Caco-2 (cell line): ENCODE measurements at regions not wholly inside any gene's neighbourhood (a gene's known extent, or its start where the extent isn't known, plus 50 kb on each side); places are given as distances from the start of the nearest gene placed in this dataset.
"Not testable (repeated sequence)": the region's sequence is repeated elsewhere in the genome, so short reads cannot be mapped to it uniquely, and the experiment has no call there.

Experiments
- BruUV-seq: library from RNA; stranded (reverse); fragments of 400-500 nt; replicated peaks from 2 replicates; lab custom pipeline; 2021; lab: Mats Ljungman, UMichigan
- CTCF ChIA-PET: fragments of 300-600 bp; sonication (Branson Sonifier 250); formaldehyde crosslinking; loops from one replicate; lab custom pipeline; 2022; ENCODE audit warnings: antibody characterized with exemption; lab: Charles Lee
- POLR2A ChIA-PET: fragments of 300-600 bp; sonication (Branson Sonifier 250); formaldehyde crosslinking; loops from one replicate; lab custom pipeline; 2022; ENCODE audit warnings: antibody characterized with exemption; lab: Charles Lee
- DNase-seq, 2 experiments: peaks; one replicate each; pipeline versions ENCODE4 v3.0.0 to v3.0.0-alpha.2; 2020 to 2022
- H3K27me3 ChIP-seq: replicated peaks from 2 replicates; pipeline ENCODE4 v1.6.0; 2011; ENCODE audit warnings: low read length; ENCODE audit not compliant: control insufficient read depth, insufficient read depth
- H3K36me3 ChIP-seq: 2 replicates; pipeline ENCODE4 v1.5.1; 2011; ENCODE audit warnings: low read length; ENCODE audit not compliant: control insufficient read depth, insufficient read depth
- H3K4me1 ChIP-seq: fragments of 250-450 bp; sonication (Bioruptor Pico); 2 replicates; pipeline ENCODE4 v1.5.1; 2020; ENCODE audit warnings: mild to moderate bottlenecking
- H3K4me3 ChIP-seq: 2 replicates; pipeline ENCODE4 v1.5.1; 2011; ENCODE audit warnings: low read depth, mild to moderate bottlenecking, control low read depth, low read length
- H3K9me3 ChIP-seq: fragments of 250-450 bp; sonication (Bioruptor Pico); 2 replicates; pipeline ENCODE4 v1.5.1; 2020; ENCODE audit warnings: mild to moderate bottlenecking, moderate library complexity
- H3K27ac Mint-ChIP-seq: one replicate; pipeline ENCODE4 v1.8.0; 2022; ENCODE audit warnings: mixed read lengths; ENCODE audit not compliant: unreplicated experiment
- H3K27me3 Mint-ChIP-seq: one replicate; pipeline ENCODE4 v1.8.0; 2022; ENCODE audit warnings: mixed read lengths; ENCODE audit not compliant: insufficient read depth, unreplicated experiment
- H3K36me3 Mint-ChIP-seq: one replicate; pipeline ENCODE4 v1.8.0; 2022; ENCODE audit warnings: mild to moderate bottlenecking, mixed read lengths; ENCODE audit not compliant: insufficient read depth, unreplicated experiment
- H3K4me1 Mint-ChIP-seq: one replicate; pipeline ENCODE4 v1.8.0; 2022; ENCODE audit warnings: low read depth, mixed read lengths; ENCODE audit not compliant: unreplicated experiment
- H3K4me3 Mint-ChIP-seq: one replicate; pipeline ENCODE4 v1.8.0; 2022; ENCODE audit warnings: mild to moderate bottlenecking, moderate library complexity, mixed read lengths; ENCODE audit not compliant: unreplicated experiment
- H3K9me3 Mint-ChIP-seq: one replicate; pipeline ENCODE4 v1.8.0; 2022; ENCODE audit warnings: mixed read lengths; ENCODE audit not compliant: unreplicated experiment
- CTCF ChIP-seq, 2 experiments: fragments of 200-600 bp in 1 of 2; IDR thresholded peaks; 1 replicate in 1 of 2; 2 replicates in 1 of 2; pipeline versions ENCODE4 v1.5.1 to v1.8.0; 2011 to 2022; ENCODE audit warnings: antibody characterized with exemption in 1 of 2, control low read depth in 1 of 2, inconsistent platforms in 1 of 2, low read depth in 1 of 2, low read length in 1 of 2, mild to moderate bottlenecking in 1 of 2, moderate library complexity in 1 of 2; ENCODE audit not compliant: insufficient read depth in 1 of 2, severe bottlenecking in 1 of 2, unreplicated experiment in 1 of 2
- intact Hi-C: fragments of 100-400 bp; cut with micrococcal nuclease; formaldehyde crosslinking; loops from one replicate; pipeline ENCODE4 v1.10.0; 2022; ENCODE audit not compliant: unreplicated experiment

GRCh38 chr4:155444721-155445120, 68.0 kb upstream of the MAP9 start:
- DNase-seq: no peak
- Mint-ChIP-seq H3K4me3 (no peak overlapping the region), H3K9me3 (no peaks in the 10 kb centered on the region), H3K27ac (no peak overlapping the region), H3K4me1 (peaks cover 8% of the 10 kb centered on the region), H3K27me3 (no peaks in the 10 kb centered on the region), H3K36me3 (no peaks in the 10 kb centered on the region)
- no peaks in the 10 kb centered on the region for H3K4me1 ChIP-seq
- H3K4me3 ChIP-seq: no peak overlapping the region
- H3K27me3 ChIP-seq: no peaks in the 10 kb centered on the region
- BruUV-seq: no TSS peak
- intact Hi-C loops: no loop called here
- no peaks in the 10 kb centered on the region for H3K9me3 ChIP-seq
- POLR2A ChIA-PET: no interaction called here
- no peak for TF ChIP-seq CTCF (IDR thresholded peaks at IDR 0.05; ENCODE audit: insufficient read depth in 1 of 2, low read depth in 1 of 2, low read length in 1 of 2, severe bottlenecking in 1 of 2, unreplicated experiment in 1 of 2)
- no peaks in the 10 kb centered on the region for H3K36me3 ChIP-seq
- CTCF ChIA-PET: interaction anchor here (1.6 kb wide), 1 partner anchor 343 kb away, joined by 6 read pairs; no protein-coding TSS in a partner anchor

- no peak overlapping the region for H3K4me3 Mint-ChIP-seq
- no peaks in the 10 kb centered on the region for H3K27me3 Mint-ChIP-seq
- CTCF ChIA-PET: no interaction called here
- no peaks in the 10 kb centered on the region for H3K9me3 ChIP-seq
- peaks cover 8% of the 10 kb centered on the region for H3K4me1 Mint-ChIP-seq
- peak; percentile 50 to 72 for DNase-seq
- no peaks in the 10 kb centered on the region for H3K36me3 ChIP-seq
- no peaks in the 10 kb centered on the region for H3K4me1 ChIP-seq
- H3K4me3 ChIP-seq: no peak overlapping the region
- H3K9me3 Mint-ChIP-seq: no peaks in the 10 kb centered on the region
- POLR2A ChIA-PET: no interaction called here
- BruUV-seq: no TSS peak
- intact Hi-C loops: loop anchor here (1.0 kb wide), 2 partner anchors 345 to 511 kb away; partner anchors contain the start of gene CTSO
- no peak overlapping the region for H3K27ac Mint-ChIP-seq
- no peaks in the 10 kb centered on the region for H3K27me3 ChIP-seq
- peak; percentile 84 to 88 for TF ChIP-seq CTCF (IDR thresholded peaks at IDR 0.05; ENCODE audit: insufficient read depth in 1 of 2, low read depth in 1 of 2, low read length in 1 of 2, severe bottlenecking in 1 of 2, unreplicated experiment in 1 of 2)
- no peaks in the 10 kb centered on the region for H3K36me3 Mint-ChIP-seq
Observed at GRCh38 chr4:155442267-155443105, 65.7 kb upstream of the MAP9 start.

- no peak for DNase-seq
- TF ChIP-seq CTCF (IDR thresholded peaks at IDR 0.05; ENCODE audit: insufficient read depth in 1 of 2, low read depth in 1 of 2, low read length in 1 of 2, severe bottlenecking in 1 of 2, unreplicated experiment in 1 of 2): no peak
- POLR2A ChIA-PET: interaction anchor here (0.5 kb wide), 1 partner anchor 53 kb away, joined by 7 read pairs; no protein-coding TSS in a partner anchor
- intact Hi-C loops: no loop called here
- H3K36me3 Mint-ChIP-seq: no peaks in the 10 kb centered on the region
- no peaks in the 10 kb centered on the region for H3K27me3 Mint-ChIP-seq
- no peaks in the 10 kb centered on the region for H3K9me3 Mint-ChIP-seq
- H3K27ac Mint-ChIP-seq: no peak overlapping the region
- no peak overlapping the region for H3K4me3 ChIP-seq
- H3K9me3 ChIP-seq: no peaks in the 10 kb centered on the region
- H3K4me3 Mint-ChIP-seq: no peak overlapping the region
- H3K4me1 Mint-ChIP-seq: peaks cover 8% of the 10 kb centered on the region
- H3K36me3 ChIP-seq: no peaks in the 10 kb centered on the region
- CTCF ChIA-PET: interaction anchor here (1.4 kb wide), 1 partner anchor 346 kb away, joined by 3 read pairs; no protein-coding TSS in a partner anchor
- BruUV-seq: no TSS peak
- no peaks in the 10 kb centered on the region for H3K4me1 ChIP-seq
- no peaks in the 10 kb centered on the region for H3K27me3 ChIP-seq
Observed at GRCh38 chr4:155441475-155441874, 64.7 kb upstream of the MAP9 start.

GRCh38 chr4:155439760-155440159, 63.0 kb upstream of the MAP9 start:
- POLR2A ChIA-PET, H3K36me3 ChIP-seq, H3K27me3 ChIP-seq, DNase-seq, CTCF ChIA-PET, H3K9me3 Mint-ChIP-seq, H3K36me3 Mint-ChIP-seq, H3K27me3 Mint-ChIP-seq, BruUV-seq, H3K4me3 Mint-ChIP-seq, H3K27ac Mint-ChIP-seq, H3K4me1 ChIP-seq, intact Hi-C loops, H3K4me3 ChIP-seq, H3K4me1 Mint-ChIP-seq, H3K9me3 ChIP-seq: not testable (repeated sequence)
